Testis (tissue), 2 donors: ENCODE measurements at regions not wholly inside any gene's neighbourhood (a gene's known extent, or its start where the extent isn't known, plus 50 kb on each side); places are given as distances from the start of the nearest gene placed in this dataset.
"Not testable (repeated sequence)": the region's sequence is repeated elsewhere in the genome, so short reads cannot be mapped to it uniquely, and the experiment has no call there.

ENCODE experiments used
- POLR2A ChIP-seq: fragments of 450-650 bp; IDR thresholded peaks from one replicate; pipeline ENCODE4 v1.6.1; 2017; ENCODE audit warnings: antibody characterized with exemption, mild to moderate bottlenecking, moderate library complexity
- TF ChIP-seq, protein P1 (sequence below), 3 experiments: fragments of 450-650 bp in 2 of 3; fragments of 200-600 bp in 1 of 3; sonication (generic) in 1 of 3; IDR thresholded peaks; one replicate each; pipeline ENCODE4 v1.5.1; 2016 to 2019; ENCODE audit warnings: antibody characterized with exemption in 3 of 3, mild to moderate bottlenecking in 2 of 3, moderate library complexity in 1 of 3

DNA sequence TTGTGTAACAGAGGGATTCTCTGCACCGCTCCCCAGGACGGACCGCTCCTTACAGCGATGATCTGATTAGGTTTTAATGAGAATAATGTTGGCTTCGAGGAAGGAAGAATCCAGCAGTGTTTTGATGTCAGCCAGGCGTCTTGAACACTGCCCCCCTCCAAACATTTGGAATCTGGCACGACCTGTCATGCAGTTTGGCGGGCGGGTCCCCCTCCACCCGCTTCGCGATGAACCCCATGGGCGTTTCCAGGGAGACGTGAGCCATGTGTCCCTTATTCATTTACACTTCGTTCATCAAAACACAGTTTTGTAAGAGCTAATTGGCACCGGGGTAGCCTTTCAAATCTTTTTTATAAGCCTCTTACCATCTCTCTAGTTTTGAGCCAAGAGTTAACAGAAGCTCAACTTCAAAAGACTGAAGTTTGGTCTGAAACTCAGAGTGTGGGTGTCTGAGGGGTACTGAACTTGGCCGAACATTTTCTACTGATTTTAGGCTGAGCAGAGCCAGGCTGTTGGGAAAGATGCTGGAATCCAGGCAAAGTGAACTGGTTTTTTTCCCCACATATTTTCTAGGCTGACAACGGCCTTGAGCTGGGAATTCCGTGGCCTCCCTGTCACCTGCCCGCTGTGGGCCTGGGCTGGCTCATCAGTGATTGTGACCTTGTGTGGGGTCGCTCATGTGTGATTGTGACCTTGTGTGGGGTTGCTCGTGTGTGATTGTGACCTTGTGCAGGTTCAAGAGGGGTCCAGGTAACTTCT lies 214.8 kb upstream of the ZNF469 start:
- TF ChIP-seq POLR2A = not testable (repeated sequence)
- TF ChIP-seq, protein P1, sequence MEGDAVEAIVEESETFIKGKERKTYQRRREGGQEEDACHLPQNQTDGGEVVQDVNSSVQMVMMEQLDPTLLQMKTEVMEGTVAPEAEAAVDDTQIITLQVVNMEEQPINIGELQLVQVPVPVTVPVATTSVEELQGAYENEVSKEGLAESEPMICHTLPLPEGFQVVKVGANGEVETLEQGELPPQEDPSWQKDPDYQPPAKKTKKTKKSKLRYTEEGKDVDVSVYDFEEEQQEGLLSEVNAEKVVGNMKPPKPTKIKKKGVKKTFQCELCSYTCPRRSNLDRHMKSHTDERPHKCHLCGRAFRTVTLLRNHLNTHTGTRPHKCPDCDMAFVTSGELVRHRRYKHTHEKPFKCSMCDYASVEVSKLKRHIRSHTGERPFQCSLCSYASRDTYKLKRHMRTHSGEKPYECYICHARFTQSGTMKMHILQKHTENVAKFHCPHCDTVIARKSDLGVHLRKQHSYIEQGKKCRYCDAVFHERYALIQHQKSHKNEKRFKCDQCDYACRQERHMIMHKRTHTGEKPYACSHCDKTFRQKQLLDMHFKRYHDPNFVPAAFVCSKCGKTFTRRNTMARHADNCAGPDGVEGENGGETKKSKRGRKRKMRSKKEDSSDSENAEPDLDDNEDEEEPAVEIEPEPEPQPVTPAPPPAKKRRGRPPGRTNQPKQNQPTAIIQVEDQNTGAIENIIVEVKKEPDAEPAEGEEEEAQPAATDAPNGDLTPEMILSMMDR (IDR thresholded peaks at IDR 0.05) = not testable (repeated sequence)
